HFFc6 (cell line): ENCODE measurements at regions not wholly inside any gene's neighbourhood (a gene's known extent, or its start where the extent isn't known, plus 50 kb on each side); places are given as distances from the start of the nearest gene placed in this dataset.

ENCODE experiments used
- DNase-seq: peaks from one replicate; pipeline ENCODE4 v3.0.0-alpha.2; 2018
- H3K27ac Mint-ChIP-seq: 2 replicates; pipeline ENCODE4 v1.8.0; 2020; ENCODE audit warnings: mild to moderate bottlenecking, mixed read lengths
- H3K27me3 Mint-ChIP-seq: 2 replicates; pipeline ENCODE4 v1.8.0; 2021; ENCODE audit warnings: mild to moderate bottlenecking, moderate library complexity, mixed read lengths; ENCODE audit not compliant: insufficient read depth
- H3K36me3 Mint-ChIP-seq: 2 replicates; pipeline ENCODE4 v1.8.0; 2021; ENCODE audit warnings: low read depth, mixed read lengths
- H3K4me1 Mint-ChIP-seq: 2 replicates; pipeline ENCODE4 v1.8.0; 2020; ENCODE audit warnings: low read depth, mixed read lengths
- H3K4me3 Mint-ChIP-seq: 2 replicates; pipeline ENCODE4 v1.8.0; 2020; ENCODE audit warnings: mild to moderate bottlenecking, moderate library complexity, mixed read lengths
- H3K9me3 Mint-ChIP-seq: 2 replicates; pipeline ENCODE4 v1.8.0; 2020; ENCODE audit warnings: mild to moderate bottlenecking, mixed read lengths
- CTCF ChIP-seq: fragments of 200-600 bp; sonication (generic); IDR thresholded peaks from 2 replicates; pipeline ENCODE4 v1.5.0; 2021; ENCODE audit warnings: antibody characterized with exemption, mild to moderate bottlenecking

GRCh38 chr17:72255481-72255880, 134.7 kb downstream of the SOX9 start:
- H3K9me3 Mint-ChIP-seq: no peaks in the 10 kb centered on the region
- H3K27ac Mint-ChIP-seq: no peak overlapping the region
- H3K36me3 Mint-ChIP-seq: no peaks in the 10 kb centered on the region
- H3K27me3 Mint-ChIP-seq: no peaks in the 10 kb centered on the region; the same call in 1 of the 2 replicates
- H3K4me3 Mint-ChIP-seq: no peak overlapping the region
- DNase-seq: no peak
- TF ChIP-seq CTCF: no peak
- no peaks in the 10 kb centered on the region for H3K4me1 Mint-ChIP-seq

GRCh38 chr17:72258711-72259110, 137.9 kb downstream of the SOX9 start:
- Mint-ChIP-seq H3K4me1 (no peaks in the 10 kb centered on the region), H3K27ac (no peak overlapping the region), H3K36me3 (no peaks in the 10 kb centered on the region), H3K9me3 (no peaks in the 10 kb centered on the region; the same call in 1 of the 2 replicates), H3K27me3 (no peaks in the 10 kb centered on the region; the same call in 1 of the 2 replicates), H3K4me3 (no peak overlapping the region)
- no peak for TF ChIP-seq CTCF
- no peak for DNase-seq

GRCh38 chr17:72259922-72260321, 139.1 kb downstream of the SOX9 start:
- DNase-seq: no peak
- no peaks in the 10 kb centered on the region for H3K36me3 Mint-ChIP-seq
- no peak for TF ChIP-seq CTCF
- H3K27me3 Mint-ChIP-seq: peaks cover under 1% of the 10 kb centered on the region; the same call in 1 of the 2 replicates
- no peak overlapping the region for H3K4me3 Mint-ChIP-seq
- no peaks in the 10 kb centered on the region for H3K4me1 Mint-ChIP-seq
- H3K27ac Mint-ChIP-seq: no peak overlapping the region
- no peaks in the 10 kb centered on the region; the same call in 1 of the 2 replicates for H3K9me3 Mint-ChIP-seq

GRCh38 chr17:72262766-72263165, 141.9 kb downstream of the SOX9 start:
- TF ChIP-seq CTCF: no peak
- no peaks in the 10 kb centered on the region for H3K4me1 Mint-ChIP-seq
- H3K9me3 Mint-ChIP-seq: no peaks in the 10 kb centered on the region; the same call in 1 of the 2 replicates
- H3K27me3 Mint-ChIP-seq: peaks cover 13% of the 10 kb centered on the region
- DNase-seq: no peak
- H3K27ac Mint-ChIP-seq: no peak overlapping the region
- no peak overlapping the region for H3K4me3 Mint-ChIP-seq
- no peaks in the 10 kb centered on the region for H3K36me3 Mint-ChIP-seq

- peaks cover 18% of the 10 kb centered on the region for H3K27me3 Mint-ChIP-seq
- H3K27ac Mint-ChIP-seq: no peak overlapping the region
- no peak for TF ChIP-seq CTCF
- H3K36me3 Mint-ChIP-seq: no peaks in the 10 kb centered on the region
- no peak overlapping the region for H3K4me3 Mint-ChIP-seq
- no peaks in the 10 kb centered on the region; the same call in 1 of the 2 replicates for H3K9me3 Mint-ChIP-seq
- no peak for DNase-seq
- H3K4me1 Mint-ChIP-seq: no peaks in the 10 kb centered on the region
Observed at GRCh38 chr17:72264682-72265405, 144.0 kb downstream of the SOX9 start.
